ENCODE measurements at regions not wholly inside any gene's neighbourhood (a gene's known extent, or its start where the extent isn't known, plus 50 kb on each side); places are given as distances from the start of the nearest gene placed in this dataset.

GRCh38 chr1:186569856-186570255 lies 108.9 kb upstream of the PDC start (continued):
- no peak for TF ChIP-seq ZBTB33 (IDR thresholded peaks at IDR 0.05)

- ChIA-PET RAD21 (ENCODE audit: unreplicated experiment) (no interaction called here), SMC1A (ENCODE audit: uncharacterized antibody, unreplicated experiment) (interaction anchor here (1.0 kb wide), 1 partner anchor 9 kb away, joined by 5 read pairs; no protein-coding TSS in a partner anchor), CTCF (interaction anchor here (0.8 to 1.3 kb wide), 2 partner anchors 9 to 38 kb away, joined by 3 read pairs; no protein-coding TSS in a partner anchor), POLR2A (interaction anchor here (0.6 kb wide), 1 partner anchor 8 kb away, joined by 3 read pairs; no protein-coding TSS in a partner anchor)
- no TSS peak for BruUV-seq (replicated peaks)
- in situ Hi-C loops (cut with MboI) (no loop called here), intact Hi-C loops (cut with micrococcal nuclease; ENCODE audit: unreplicated experiment) (no loop called here)
- DNase-seq (ENCODE audit: low read depth, low spot score) (no peak), FAIRE-seq (no peak), ATAC-seq (no peak)
- H4K20me1 ChIP-seq (ENCODE audit: control insufficient read depth, insufficient read depth): no peaks in the 10 kb centered on the region
- no peak overlapping the region for H3K4me3 ChIP-seq
- no peak overlapping the region for H3K9ac ChIP-seq (ENCODE audit: control insufficient read depth, insufficient read depth, low read length)
- H3K79me2 ChIP-seq (ENCODE audit: control insufficient read depth, insufficient read depth, low read length): no peaks in the 10 kb centered on the region
- no peak overlapping the region for H3K27ac ChIP-seq (ENCODE audit: control insufficient read depth, insufficient read depth)
- H3K9me3 ChIP-seq (replicated peaks; ENCODE audit: control insufficient read depth, insufficient read depth, low read length): no peaks in the 10 kb centered on the region
- H3K4me1 ChIP-seq (ENCODE audit: control insufficient read depth, insufficient read depth, low read length): no peaks in the 10 kb centered on the region
- 0% methylated on average over 2 of the region's 2 CpGs for WGBS (ENCODE audit: insufficient coverage, insufficient replicate concordance, low lambda C conversion rate, missing lambda C conversion rate)
- TF ChIP-seq NFYA (IDR thresholded peaks at IDR 0.05; ENCODE audit: borderline replicate concordance, low read depth, low read length) (no peak), NBN (IDR thresholded peaks at IDR 0.05) (no peak), EP300 (IDR thresholded peaks at IDR 0.05; ENCODE audit: borderline replicate concordance in 1 of 2, control insufficient read depth in 1 of 2, low read depth in 2 of 2, low read length in 2 of 2) (no peak), PML (IDR thresholded peaks at IDR 0.05; ENCODE audit: low read length) (no peak), BMI1 (IDR thresholded peaks at IDR 0.05; ENCODE audit: borderline replicate concordance) (no peak)
- no peaks in the 10 kb centered on the region for H3K36me3 ChIP-seq (ENCODE audit: control insufficient read depth in 2 of 2, insufficient read depth in 2 of 2, low read length in 1 of 2)
- H3K4me2 ChIP-seq (ENCODE audit: control insufficient read depth, insufficient read depth): no peak overlapping the region
- no peak overlapping the region for H2AFZ ChIP-seq (ENCODE audit: control insufficient read depth, low read depth, low read length)
- no peaks in the 10 kb centered on the region for H3K27me3 ChIP-seq (replicated peaks in 1 of 2; ENCODE audit: control insufficient read depth in 2 of 2, insufficient read depth in 2 of 2, low read length in 1 of 2)
Measured at GRCh38 chr1:186568221-186568620, 107.3 kb upstream of the PDC start.
